OCI-LY7 (cell line): ENCODE measurements at regions not wholly inside any gene's neighbourhood (a gene's known extent, or its start where the extent isn't known, plus 50 kb on each side); places are given as distances from the start of the nearest gene placed in this dataset.

Source experiments
- BruUV-seq: library from RNA; stranded (reverse); fragments of 400-500 nt; replicated peaks from 2 replicates; lab custom pipeline; 2021; lab: Mats Ljungman, UMichigan
- CTCF ChIA-PET: fragments of 300-600 bp; sonication (Branson Sonifier 250); formaldehyde crosslinking; loops from one replicate; lab custom pipeline; 2022; ENCODE audit warnings: antibody characterized with exemption; ENCODE audit not compliant: unreplicated experiment; lab: Charles Lee
- POLR2A ChIA-PET: fragments of 300-600 bp; sonication (Branson Sonifier 250); formaldehyde crosslinking; loops from one replicate; lab custom pipeline; 2022; ENCODE audit warnings: antibody characterized with exemption; lab: Charles Lee
- DNase-seq: peaks from one replicate; pipeline ENCODE4 v3.0.0-alpha.2; 2015; ENCODE audit warnings: low spot score
- H2AFZ ChIP-seq: fragments of 200-600 bp; sonication (generic), shearing (Covaris generic); 2 replicates; pipeline ENCODE4 v1.6.1; 2014; ENCODE audit warnings: mild to moderate bottlenecking, antibody characterized with exemption, low read length, moderate library complexity
- H3K27ac ChIP-seq: fragments of 200-600 bp; sonication (generic); 2 replicates; pipeline ENCODE4 v1.5.1; 2014; ENCODE audit warnings: mixed run types, low read depth, mild to moderate bottlenecking, moderate library complexity, low read length, inconsistent platforms; ENCODE audit not compliant: poor library complexity, severe bottlenecking
- H3K36me3 ChIP-seq: fragments of 200-600 bp; sonication (generic); 2 replicates; pipeline ENCODE4 v1.6.1; 2014; ENCODE audit warnings: mild to moderate bottlenecking, antibody characterized with exemption, low read length, moderate library complexity, mixed read lengths; ENCODE audit not compliant: insufficient read depth
- H3K4me1 ChIP-seq: fragments of 200-600 bp; sonication (generic); 2 replicates; pipeline ENCODE4 v1.5.1; 2014; ENCODE audit warnings: mild to moderate bottlenecking, low read length; ENCODE audit not compliant: insufficient read depth, poor library complexity, severe bottlenecking
- H3K4me2 ChIP-seq: fragments of 200-600 bp; sonication (generic); 2 replicates; pipeline ENCODE4 v1.6.1; 2014; ENCODE audit warnings: mild to moderate bottlenecking, low read length
- H3K4me3 ChIP-seq: fragments of 200-600 bp; sonication (generic); 2 replicates; pipeline ENCODE4 v1.5.1; 2014; ENCODE audit warnings: mild to moderate bottlenecking, low read depth, low read length; ENCODE audit not compliant: poor library complexity, severe bottlenecking
- H3K79me2 ChIP-seq: fragments of 200-600 bp; sonication (generic); 2 replicates; pipeline ENCODE4 v1.6.1; 2016; ENCODE audit warnings: low read depth, mild to moderate bottlenecking, low read length, moderate library complexity, mixed read lengths; ENCODE audit not compliant: insufficient read depth
- H3K9me2 ChIP-seq: fragments of 200-600 bp; sonication (generic); 2 replicates; pipeline ENCODE4 v1.6.1; 2016; ENCODE audit warnings: mild to moderate bottlenecking, low read length, mixed read lengths; ENCODE audit not compliant: insufficient read depth
- H3K9me3 ChIP-seq: fragments of 200-600 bp; sonication (generic); 2 replicates; pipeline ENCODE4 v1.6.1; 2014; ENCODE audit warnings: mild to moderate bottlenecking, mixed run types, low read length, mixed read lengths
- H4K20me1 ChIP-seq: fragments of 200-600 bp; sonication (generic); 2 replicates; pipeline ENCODE4 v1.6.1; 2014; ENCODE audit warnings: mild to moderate bottlenecking, antibody characterized with exemption, low read length, moderate library complexity, mixed read lengths; ENCODE audit not compliant: insufficient read depth
- CTCF ChIP-seq: fragments of 200-600 bp; sonication (generic); conservative IDR thresholded peaks from 2 replicates; pipeline ENCODE4 v1.5.1; 2014; ENCODE audit warnings: mild to moderate bottlenecking, antibody characterized with exemption, low read length, moderate library complexity, mixed read lengths
- EZH2phosphoT487 ChIP-seq: fragments of 200-600 bp; sonication (generic); IDR thresholded peaks from 2 replicates; pipeline ENCODE4 v1.6.1; 2018; ENCODE audit warnings: low read depth, borderline replicate concordance, mild to moderate bottlenecking, mixed run types, antibody characterized with exemption, low read length, moderate library complexity, mixed read lengths
- intact Hi-C: fragments of 100-400 bp; cut with micrococcal nuclease; formaldehyde crosslinking; loops from one replicate; pipeline ENCODE4 v1.10.0; 2022; ENCODE audit not compliant: unreplicated experiment

- Histone ChIP-seq H3K9me2 (no peaks in the 10 kb centered on the region), H3K4me2 (no peak overlapping the region), H2AFZ (no peak overlapping the region), H4K20me1 (no peaks in the 10 kb centered on the region), H3K36me3 (no peaks in the 10 kb centered on the region), H3K9me3 (no peaks in the 10 kb centered on the region), H3K79me2 (no peaks in the 10 kb centered on the region), H3K4me3 (no peak overlapping the region), H3K4me1 (no peaks in the 10 kb centered on the region), H3K27ac (no peak overlapping the region)
- TF ChIP-seq EZH2phosphoT487 (no peak), CTCF (no peak)
- no peak for DNase-seq
- BruUV-seq: no TSS peak
- intact Hi-C loops: no loop called here
- CTCF ChIA-PET: no interaction called here
- POLR2A ChIA-PET: no interaction called here
Observed at GRCh38 chr12:131621701-131622421, 89.0 kb upstream of the SFSWAP start.

- intact Hi-C loops: no loop called here
- no peak overlapping the region for H3K4me2 ChIP-seq
- DNase-seq: no peak
- no peak overlapping the region for H3K4me3 ChIP-seq
- CTCF ChIA-PET: no interaction called here
- H3K27ac ChIP-seq: no peak overlapping the region
- no peak for TF ChIP-seq CTCF
- TF ChIP-seq EZH2phosphoT487: no peak
- no peak overlapping the region for H2AFZ ChIP-seq
- H3K9me3 ChIP-seq: no peaks in the 10 kb centered on the region
- no peaks in the 10 kb centered on the region for H3K79me2 ChIP-seq
- no peaks in the 10 kb centered on the region for H3K36me3 ChIP-seq
- no peaks in the 10 kb centered on the region for H4K20me1 ChIP-seq
- POLR2A ChIA-PET: no interaction called here
- H3K4me1 ChIP-seq: peaks cover 4% of the 10 kb centered on the region
- H3K9me2 ChIP-seq: no peaks in the 10 kb centered on the region
- BruUV-seq: no TSS peak
Observed at GRCh38 chr12:131622422-131622955, 88.4 kb upstream of the SFSWAP start.
